Astrocyte of the spinal cord (primary cell): ENCODE measurements at regions not wholly inside any gene's neighbourhood (a gene's known extent, or its start where the extent isn't known, plus 50 kb on each side); places are given as distances from the start of the nearest gene placed in this dataset.
"Not testable (repeated sequence)": the region's sequence is repeated elsewhere in the genome, so short reads cannot be mapped to it uniquely, and the experiment has no call there.

Source experiments
- DNase-seq: peaks from one replicate; pipeline ENCODE4 v3.0.0; 2011; ENCODE audit warnings: low read depth, low spot score
- H3K4me3 ChIP-seq: 2 replicates; pipeline ENCODE4 v1.5.1; 2011; ENCODE audit warnings: low read depth, mild to moderate bottlenecking, low read length, moderate library complexity
- CTCF ChIP-seq: IDR thresholded peaks from 2 replicates; pipeline ENCODE4 v1.5.1; 2012; ENCODE audit warnings: low read depth, mild to moderate bottlenecking, low read length, inconsistent platforms
- in situ Hi-C: cut with HindIII; loops from 2 replicates; pipeline ENCODE4 v1.10.0; 2017; ENCODE audit warnings: low sequenced_read_pairs

- peak; percentile 89 for DNase-seq
- TF ChIP-seq CTCF: no peak
- in situ Hi-C loops: no loop called here
- H3K4me3 ChIP-seq: no peak overlapping the region
Observed at GRCh38 chr18:67783196-67783946, 266.9 kb upstream of the DSEL start.

- H3K4me3 ChIP-seq: no peak overlapping the region
- peak; percentile 28 for DNase-seq
- in situ Hi-C loops: no loop called here
- no peak for TF ChIP-seq CTCF
Observed at GRCh38 chr18:67778016-67778415, 261.5 kb upstream of the DSEL start.

GRCh38 chr18:67776929-67777328, 260.4 kb upstream of the DSEL start:
- no peak overlapping the region for H3K4me3 ChIP-seq
- peak; percentile 34 for DNase-seq
- in situ Hi-C loops: no loop called here
- no peak for TF ChIP-seq CTCF

GRCh38 chr18:67771271-67771670, 254.8 kb upstream of the DSEL start:
- in situ Hi-C loops: no loop called here
- DNase-seq: peak; percentile 62
- H3K4me3 ChIP-seq: no peak overlapping the region
- TF ChIP-seq CTCF: no peak

GRCh38 chr18:67770520-67770919, 254.0 kb upstream of the DSEL start:
- TF ChIP-seq CTCF: no peak
- no peak overlapping the region for H3K4me3 ChIP-seq
- no peak for DNase-seq
- in situ Hi-C loops: no loop called here

GRCh38 chr18:67766930-67767329, 250.4 kb upstream of the DSEL start:
- no peak overlapping the region for H3K4me3 ChIP-seq
- peak; percentile 85 for DNase-seq
- in situ Hi-C loops: no loop called here
- TF ChIP-seq CTCF: no peak

- in situ Hi-C loops: not testable (repeated sequence)
Observed at GRCh38 chr18:67752211-67752610, 235.7 kb upstream of the DSEL start.

More at GRCh38 chr18:67752211-67752610, 235.7 kb upstream of the DSEL start:
- not testable (repeated sequence) for DNase-seq, H3K4me3 ChIP-seq
